Sigmoid colon (tissue), 4 donors: ENCODE measurements at regions not wholly inside any gene's neighbourhood (a gene's known extent, or its start where the extent isn't known, plus 50 kb on each side); places are given as distances from the start of the nearest gene placed in this dataset.
"Not testable (repeated sequence)": the region's sequence is repeated elsewhere in the genome, so short reads cannot be mapped to it uniquely, and the experiment has no call there.

Experiments
- EP300 ChIP-seq, 4 donors: sonication (generic); formaldehyde crosslinking; IDR thresholded peaks; one replicate each; pipeline ENCODE4 v1.6.1; 2017; ENCODE audit warnings: antibody characterized with exemption in 4 of 4
- POLR2A ChIP-seq, 2 donors: fragments of 450-650 bp; IDR thresholded peaks; one replicate each; pipeline ENCODE4 v1.6.1; 2016; ENCODE audit warnings: antibody characterized with exemption in 2 of 2, mild to moderate bottlenecking in 2 of 2, moderate library complexity in 2 of 2
- POLR2AphosphoS5 ChIP-seq, 4 donors: sonication (generic); formaldehyde crosslinking; IDR thresholded peaks; one replicate each; pipeline ENCODE4 v1.6.1; 2017; ENCODE audit warnings: antibody characterized with exemption in 4 of 4
- TF ChIP-seq, protein P1 (sequence below), 4 experiments: fragments of 450-650 bp in 3 of 4; fragments of 200-600 bp in 1 of 4; IDR thresholded peaks; one replicate each; pipeline ENCODE4 v1.5.1; 2016 to 2019; ENCODE audit warnings: antibody characterized with exemption in 4 of 4, mild to moderate bottlenecking in 3 of 4, moderate library complexity in 2 of 4

- TF ChIP-seq, protein P1, sequence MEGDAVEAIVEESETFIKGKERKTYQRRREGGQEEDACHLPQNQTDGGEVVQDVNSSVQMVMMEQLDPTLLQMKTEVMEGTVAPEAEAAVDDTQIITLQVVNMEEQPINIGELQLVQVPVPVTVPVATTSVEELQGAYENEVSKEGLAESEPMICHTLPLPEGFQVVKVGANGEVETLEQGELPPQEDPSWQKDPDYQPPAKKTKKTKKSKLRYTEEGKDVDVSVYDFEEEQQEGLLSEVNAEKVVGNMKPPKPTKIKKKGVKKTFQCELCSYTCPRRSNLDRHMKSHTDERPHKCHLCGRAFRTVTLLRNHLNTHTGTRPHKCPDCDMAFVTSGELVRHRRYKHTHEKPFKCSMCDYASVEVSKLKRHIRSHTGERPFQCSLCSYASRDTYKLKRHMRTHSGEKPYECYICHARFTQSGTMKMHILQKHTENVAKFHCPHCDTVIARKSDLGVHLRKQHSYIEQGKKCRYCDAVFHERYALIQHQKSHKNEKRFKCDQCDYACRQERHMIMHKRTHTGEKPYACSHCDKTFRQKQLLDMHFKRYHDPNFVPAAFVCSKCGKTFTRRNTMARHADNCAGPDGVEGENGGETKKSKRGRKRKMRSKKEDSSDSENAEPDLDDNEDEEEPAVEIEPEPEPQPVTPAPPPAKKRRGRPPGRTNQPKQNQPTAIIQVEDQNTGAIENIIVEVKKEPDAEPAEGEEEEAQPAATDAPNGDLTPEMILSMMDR (IDR thresholded peaks at IDR 0.05), result not testable (repeated sequence)
- TF ChIP-seq POLR2A, EP300, POLR2AphosphoS5 (IDR thresholded peaks at IDR 0.05): not testable (repeated sequence)
Observed at GRCh38 chr2:121157481-121157880, 127.5 kb downstream of the TFCP2L1 start.
